SU-DHL-6 (cell line): ENCODE measurements at regions not wholly inside any gene's neighbourhood (a gene's known extent, or its start where the extent isn't known, plus 50 kb on each side); places are given as distances from the start of the nearest gene placed in this dataset.

Experiments used
- H2AFZ ChIP-seq: fragments of 200-600 bp; sonication (generic); 2 replicates; pipeline ENCODE4 v1.6.1; 2014; ENCODE audit warnings: low read depth, mild to moderate bottlenecking, moderate library complexity, mixed read lengths, antibody characterized with exemption, low read length; ENCODE audit not compliant: severe bottlenecking
- H3F3A ChIP-seq: fragments of 200-600 bp; shearing (Covaris generic); 2 replicates; pipeline ENCODE4 v1.6.0; 2016; ENCODE audit warnings: antibody characterized with exemption, mild to moderate bottlenecking; ENCODE audit not compliant: insufficient read depth
- H3K27ac ChIP-seq: fragments of 200-600 bp; sonication (generic); 2 replicates; pipeline ENCODE4 v1.5.1; 2016; ENCODE audit warnings: low read depth, mild to moderate bottlenecking, low read length, moderate library complexity, mixed read lengths
- H3K27me3 ChIP-seq: fragments of 200-600 bp; sonication (generic), shearing (Covaris generic); 2 replicates; pipeline ENCODE4 v1.6.0; 2014; ENCODE audit warnings: mild to moderate bottlenecking, low read length
- H3K36me3 ChIP-seq: fragments of 200-600 bp; sonication (generic); 2 replicates; pipeline ENCODE4 v1.6.1; 2014; ENCODE audit warnings: mild to moderate bottlenecking, low read length, mixed read lengths
- H3K4me2 ChIP-seq: fragments of 300-600, 200-600 bp; shearing (Covaris generic), sonication (generic); 2 replicates; pipeline ENCODE4 v1.6.0; 2014; ENCODE audit warnings: low read length, low read depth, mild to moderate bottlenecking; ENCODE audit not compliant: poor library complexity, severe bottlenecking
- H3K4me3 ChIP-seq: fragments of 200-600 bp; sonication (generic); 2 replicates; pipeline ENCODE4 v1.5.1; 2014; ENCODE audit warnings: antibody characterized with exemption, low read length, mild to moderate bottlenecking, mixed read lengths; ENCODE audit not compliant: insufficient read depth, poor library complexity, severe bottlenecking
- H3K79me2 ChIP-seq: fragments of 200-600 bp; sonication (generic); 2 replicates; pipeline ENCODE4 v1.6.1; 2014; ENCODE audit warnings: mild to moderate bottlenecking, low read length, moderate library complexity; ENCODE audit not compliant: insufficient read depth
- H3K9ac ChIP-seq: fragments of 200-600 bp; sonication (generic); 2 replicates; pipeline ENCODE4 v1.7.0; 2014; ENCODE audit warnings: mild to moderate bottlenecking, low read length
- H3K9me2 ChIP-seq: fragments of 200-600 bp; sonication (generic); replicated peaks from 2 replicates; pipeline ENCODE4 v1.6.1; 2014; ENCODE audit warnings: low read length; ENCODE audit not compliant: insufficient read depth
- H3K9me3 ChIP-seq: fragments of 200-600 bp; sonication (generic); 2 replicates; pipeline ENCODE4 v1.6.1; 2014; ENCODE audit warnings: low read length, mixed read lengths; ENCODE audit not compliant: insufficient read depth
- H4K20me1 ChIP-seq: fragments of 200-600 bp; sonication (generic); 2 replicates; pipeline ENCODE4 v1.6.1; 2014; ENCODE audit warnings: low read depth, mild to moderate bottlenecking, antibody characterized with exemption, low read length, moderate library complexity, mixed read lengths
- EZH2phosphoT487 ChIP-seq: fragments of 200-600 bp; sonication (generic), shearing (Covaris generic); conservative IDR thresholded peaks from 2 replicates; pipeline ENCODE4 v1.6.1; 2018; ENCODE audit warnings: mild to moderate bottlenecking, antibody characterized with exemption, low read length, moderate library complexity, mixed read lengths
- TF ChIP-seq, protein P1 (sequence below): fragments of 200-600 bp; sonication (generic); IDR thresholded peaks from one replicate; pipeline ENCODE4 v1.5.1; 2017; ENCODE audit warnings: antibody characterized with exemption, mild to moderate bottlenecking, low read length, moderate library complexity; ENCODE audit not compliant: insufficient read depth, poor library complexity, severe bottlenecking

DNA sequence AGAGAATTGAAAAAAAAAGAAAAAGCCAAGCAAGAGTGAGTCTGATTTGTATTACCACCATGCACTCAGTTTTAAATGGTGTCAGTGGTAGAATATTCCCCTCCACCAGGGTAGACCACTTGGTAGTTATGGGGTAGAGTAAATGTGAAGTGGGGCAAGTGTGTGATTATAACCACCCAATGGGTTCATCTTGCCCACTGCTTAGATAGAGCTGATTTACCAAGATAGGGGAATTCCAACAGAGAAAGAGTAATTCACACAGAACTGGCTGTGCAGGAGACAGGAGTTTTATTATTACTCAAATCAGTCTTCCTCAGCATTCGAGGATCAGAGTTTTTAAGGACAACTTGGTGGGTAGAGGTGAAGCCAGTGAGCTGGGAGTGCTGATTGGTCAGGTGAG lies 113.3 kb upstream of the RAI14 start:
- no peak overlapping the region for H2AFZ ChIP-seq
- no peaks in the 10 kb centered on the region for H3F3A ChIP-seq
- no peaks in the 10 kb centered on the region for H3K9me2 ChIP-seq
- no peak overlapping the region for H3K4me2 ChIP-seq
- H3K9me3 ChIP-seq, result peaks cover 12% of the 10 kb centered on the region; the same call in 1 of the 2 replicates
- no peaks in the 10 kb centered on the region for H4K20me1 ChIP-seq
- H3K27ac ChIP-seq, result no peak overlapping the region
- H3K9ac ChIP-seq, result no peak overlapping the region
- no peaks in the 10 kb centered on the region for H3K36me3 ChIP-seq
- no peaks in the 10 kb centered on the region; the same call in 1 of the 2 replicates for H3K27me3 ChIP-seq
- H3K4me3 ChIP-seq, result no peak overlapping the region
- H3K79me2 ChIP-seq, result no peaks in the 10 kb centered on the region
- no peak for TF ChIP-seq EZH2phosphoT487
- TF ChIP-seq, protein P1, sequence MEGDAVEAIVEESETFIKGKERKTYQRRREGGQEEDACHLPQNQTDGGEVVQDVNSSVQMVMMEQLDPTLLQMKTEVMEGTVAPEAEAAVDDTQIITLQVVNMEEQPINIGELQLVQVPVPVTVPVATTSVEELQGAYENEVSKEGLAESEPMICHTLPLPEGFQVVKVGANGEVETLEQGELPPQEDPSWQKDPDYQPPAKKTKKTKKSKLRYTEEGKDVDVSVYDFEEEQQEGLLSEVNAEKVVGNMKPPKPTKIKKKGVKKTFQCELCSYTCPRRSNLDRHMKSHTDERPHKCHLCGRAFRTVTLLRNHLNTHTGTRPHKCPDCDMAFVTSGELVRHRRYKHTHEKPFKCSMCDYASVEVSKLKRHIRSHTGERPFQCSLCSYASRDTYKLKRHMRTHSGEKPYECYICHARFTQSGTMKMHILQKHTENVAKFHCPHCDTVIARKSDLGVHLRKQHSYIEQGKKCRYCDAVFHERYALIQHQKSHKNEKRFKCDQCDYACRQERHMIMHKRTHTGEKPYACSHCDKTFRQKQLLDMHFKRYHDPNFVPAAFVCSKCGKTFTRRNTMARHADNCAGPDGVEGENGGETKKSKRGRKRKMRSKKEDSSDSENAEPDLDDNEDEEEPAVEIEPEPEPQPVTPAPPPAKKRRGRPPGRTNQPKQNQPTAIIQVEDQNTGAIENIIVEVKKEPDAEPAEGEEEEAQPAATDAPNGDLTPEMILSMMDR, result no peak

DNA sequence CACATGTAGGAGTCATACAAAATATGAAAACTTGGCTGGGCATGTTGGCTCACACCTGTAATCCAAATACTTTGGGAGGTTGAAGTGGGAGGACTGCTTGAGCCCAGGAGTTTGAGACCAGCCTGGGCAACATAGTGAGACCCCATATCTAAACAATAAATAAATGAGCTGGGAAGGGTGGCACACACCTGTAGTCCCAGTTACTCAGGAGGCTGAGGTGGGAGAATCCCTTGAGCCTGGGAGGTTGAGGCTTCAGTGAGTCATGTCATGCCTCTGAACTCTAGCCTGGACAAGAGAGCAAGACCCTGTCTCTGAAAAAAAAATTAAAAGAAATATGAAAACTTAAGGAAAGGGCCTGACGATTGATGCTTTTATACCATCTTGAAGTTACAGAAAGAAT lies 112.4 kb upstream of the RAI14 start:
- H3K9me2 ChIP-seq, result no peaks in the 10 kb centered on the region
- no peak overlapping the region for H3K27ac ChIP-seq
- TF ChIP-seq EZH2phosphoT487, result no peak
- TF ChIP-seq, protein P1, result no peak
- no peaks in the 10 kb centered on the region for H4K20me1 ChIP-seq
- no peaks in the 10 kb centered on the region for H3F3A ChIP-seq
- no peak overlapping the region for H3K4me2 ChIP-seq
- H3K4me3 ChIP-seq, result no peak overlapping the region
- H3K36me3 ChIP-seq, result no peaks in the 10 kb centered on the region
- peaks cover 15% of the 10 kb centered on the region; the same call in 1 of the 2 replicates for H3K9me3 ChIP-seq
- H3K27me3 ChIP-seq, result no peaks in the 10 kb centered on the region; the same call in 1 of the 2 replicates
- H3K79me2 ChIP-seq, result no peaks in the 10 kb centered on the region
- no peak overlapping the region for H3K9ac ChIP-seq
- no peak overlapping the region for H2AFZ ChIP-seq

DNA sequence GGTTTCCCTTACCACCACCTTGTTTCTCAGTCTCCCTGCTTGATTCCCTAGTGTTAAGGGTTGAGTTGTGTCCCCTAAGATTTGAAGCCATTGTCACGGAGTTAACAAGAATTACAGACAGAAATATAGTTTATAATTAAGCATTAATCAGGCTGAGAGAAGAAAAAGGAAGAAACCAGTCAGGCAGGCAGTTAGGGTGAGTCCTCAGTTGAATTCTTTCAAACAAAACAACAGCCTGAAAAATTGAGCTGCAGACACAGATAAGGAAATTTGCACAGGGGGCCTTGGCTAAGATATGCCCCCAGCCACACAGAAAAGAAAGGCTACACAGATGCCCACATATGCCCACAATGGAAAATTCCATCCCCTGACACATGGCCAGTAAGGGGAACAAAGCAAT lies 111.7 kb upstream of the RAI14 start:
- Histone ChIP-seq H3K36me3 (no peaks in the 10 kb centered on the region), H3K4me3 (no peak overlapping the region), H3K4me2 (no peak overlapping the region), H3K9me3 (peaks cover 15% of the 10 kb centered on the region; the same call in 1 of the 2 replicates), H3F3A (no peaks in the 10 kb centered on the region), H3K9me2 (no peaks in the 10 kb centered on the region), H3K27ac (no peak overlapping the region), H3K27me3 (no peaks in the 10 kb centered on the region), H3K79me2 (no peaks in the 10 kb centered on the region), H2AFZ (no peak overlapping the region), H4K20me1 (no peaks in the 10 kb centered on the region), H3K9ac (no peak overlapping the region)
- TF ChIP-seq, protein P1, result no peak
- TF ChIP-seq EZH2phosphoT487, result no peak
